ENCODE measurements at regions not wholly inside any gene's neighbourhood (a gene's known extent, or its start where the extent isn't known, plus 50 kb on each side); places are given as distances from the start of the nearest gene placed in this dataset.
"Not testable (repeated sequence)": the region's sequence is repeated elsewhere in the genome, so short reads cannot be mapped to it uniquely, and the experiment has no call there.

DNA sequence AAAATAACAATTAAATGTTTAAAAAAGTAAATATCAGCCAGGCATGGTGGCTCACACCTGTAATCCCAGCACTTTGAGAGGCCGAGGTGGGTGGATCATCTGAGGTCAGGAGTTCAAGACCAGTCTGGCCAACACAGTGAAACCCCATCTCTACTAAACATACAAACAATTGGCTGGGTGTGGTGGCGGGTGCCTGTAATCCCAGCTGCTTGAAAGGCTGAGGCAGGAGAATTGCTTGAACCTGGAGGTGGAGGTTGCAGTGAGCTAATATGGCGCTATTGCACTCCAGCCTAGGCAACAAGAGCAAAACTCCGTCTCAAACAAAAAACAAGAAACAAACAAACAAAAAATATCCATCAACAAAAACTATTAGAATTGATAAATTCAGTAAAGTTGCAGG, 77.5 kb downstream of the SNX5 start:
- H3K27ac ChIP-seq; H3K36me3 ChIP-seq; intact Hi-C loops (cut with DNase I); H3K4me3 ChIP-seq; H3K4me1 ChIP-seq; DNase-seq; H3K9me3 ChIP-seq; ATAC-seq; FAIRE-seq; H3K27me3 ChIP-seq: not testable (repeated sequence)
- 92 to 93% methylated on average over 4 of the region's 4 CpGs for WGBS, 2 donors

GRCh38 chr20:17890330-17890729, 78.3 kb downstream of the SNX5 start:
- intact Hi-C loops (cut with DNase I) = no loop called here
- TF ChIP-seq, protein P1, sequence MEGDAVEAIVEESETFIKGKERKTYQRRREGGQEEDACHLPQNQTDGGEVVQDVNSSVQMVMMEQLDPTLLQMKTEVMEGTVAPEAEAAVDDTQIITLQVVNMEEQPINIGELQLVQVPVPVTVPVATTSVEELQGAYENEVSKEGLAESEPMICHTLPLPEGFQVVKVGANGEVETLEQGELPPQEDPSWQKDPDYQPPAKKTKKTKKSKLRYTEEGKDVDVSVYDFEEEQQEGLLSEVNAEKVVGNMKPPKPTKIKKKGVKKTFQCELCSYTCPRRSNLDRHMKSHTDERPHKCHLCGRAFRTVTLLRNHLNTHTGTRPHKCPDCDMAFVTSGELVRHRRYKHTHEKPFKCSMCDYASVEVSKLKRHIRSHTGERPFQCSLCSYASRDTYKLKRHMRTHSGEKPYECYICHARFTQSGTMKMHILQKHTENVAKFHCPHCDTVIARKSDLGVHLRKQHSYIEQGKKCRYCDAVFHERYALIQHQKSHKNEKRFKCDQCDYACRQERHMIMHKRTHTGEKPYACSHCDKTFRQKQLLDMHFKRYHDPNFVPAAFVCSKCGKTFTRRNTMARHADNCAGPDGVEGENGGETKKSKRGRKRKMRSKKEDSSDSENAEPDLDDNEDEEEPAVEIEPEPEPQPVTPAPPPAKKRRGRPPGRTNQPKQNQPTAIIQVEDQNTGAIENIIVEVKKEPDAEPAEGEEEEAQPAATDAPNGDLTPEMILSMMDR (IDR thresholded peaks at IDR 0.05) = no peak
- ATAC-seq (no peak), DNase-seq (no peak), FAIRE-seq (no peak)
- H3K27ac ChIP-seq = no peak overlapping the region
- 92 to 94% methylated on average over 3 of the region's 3 CpGs for WGBS, 2 donors
- H3K4me3 ChIP-seq = no peak overlapping the region
- no peaks in the 10 kb centered on the region for H3K27me3 ChIP-seq
- H3K36me3 ChIP-seq = no peaks in the 10 kb centered on the region
- H3K9me3 ChIP-seq = no peaks in the 10 kb centered on the region
- H3K4me1 ChIP-seq = no peaks in the 10 kb centered on the region

DNA sequence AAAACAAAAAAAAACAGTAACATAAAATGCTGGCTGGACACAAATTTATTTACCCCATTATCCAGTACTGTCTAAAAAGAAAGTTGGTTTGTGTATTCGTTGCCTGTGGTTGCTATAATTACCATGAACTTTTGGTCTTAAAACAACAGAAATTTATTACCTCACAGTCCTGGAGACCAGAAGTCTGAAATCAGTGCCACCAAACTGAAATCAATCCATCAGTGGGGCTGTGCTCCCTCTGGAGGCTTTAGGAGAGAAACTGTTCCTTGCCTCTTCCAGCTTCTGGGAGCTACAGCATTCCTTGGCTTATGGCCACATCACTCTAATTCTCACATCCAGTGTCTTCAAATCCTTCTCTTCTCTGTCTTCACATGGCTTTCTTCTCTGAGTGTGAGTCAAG, 79.4 kb downstream of the SNX5 start:
- intact Hi-C loops (cut with DNase I) = loop anchor here in 1 of 3 donors (10.0 kb wide), 1 partner anchor 204 kb away; the partner anchor contains the start of gene RRBP1
- H3K27me3 ChIP-seq = no peaks in the 10 kb centered on the region
- no peaks in the 10 kb centered on the region for H3K4me1 ChIP-seq
- no peak for FAIRE-seq
- 70 to 87% methylated on average over 1 of the region's 1 CpG for WGBS, 2 donors
- H3K27ac ChIP-seq = no peak overlapping the region
- ATAC-seq = peak in 2 of 4 donors; percentile 44 to 57
- no peak overlapping the region for H3K4me3 ChIP-seq
- no peaks in the 10 kb centered on the region for H3K9me3 ChIP-seq
- TF ChIP-seq, protein P1 (IDR thresholded peaks at IDR 0.05) = no peak
- DNase-seq = no peak
- no peaks in the 10 kb centered on the region for H3K36me3 ChIP-seq

- Histone ChIP-seq H3K4me1 (no peaks in the 10 kb centered on the region), H3K27me3 (no peaks in the 10 kb centered on the region), H3K27ac (no peak overlapping the region), H3K36me3 (no peaks in the 10 kb centered on the region), H3K4me3 (no peak overlapping the region), H3K9me3 (no peaks in the 10 kb centered on the region)
- TF ChIP-seq, protein P1 (IDR thresholded peaks at IDR 0.05) = no peak
- DNase-seq (no peak), ATAC-seq (no peak), FAIRE-seq (no peak)
- WGBS, 2 donors = 68 to 75% methylated on average over 9 of the region's 9 CpGs
- intact Hi-C loops (cut with DNase I) = loop anchor here in 1 of 3 donors (10.0 kb wide), 1 partner anchor 203 kb away; the partner anchor contains the start of gene RRBP1
Measured at GRCh38 chr20:17888044-17888443, 80.5 kb downstream of the SNX5 start.

DNA sequence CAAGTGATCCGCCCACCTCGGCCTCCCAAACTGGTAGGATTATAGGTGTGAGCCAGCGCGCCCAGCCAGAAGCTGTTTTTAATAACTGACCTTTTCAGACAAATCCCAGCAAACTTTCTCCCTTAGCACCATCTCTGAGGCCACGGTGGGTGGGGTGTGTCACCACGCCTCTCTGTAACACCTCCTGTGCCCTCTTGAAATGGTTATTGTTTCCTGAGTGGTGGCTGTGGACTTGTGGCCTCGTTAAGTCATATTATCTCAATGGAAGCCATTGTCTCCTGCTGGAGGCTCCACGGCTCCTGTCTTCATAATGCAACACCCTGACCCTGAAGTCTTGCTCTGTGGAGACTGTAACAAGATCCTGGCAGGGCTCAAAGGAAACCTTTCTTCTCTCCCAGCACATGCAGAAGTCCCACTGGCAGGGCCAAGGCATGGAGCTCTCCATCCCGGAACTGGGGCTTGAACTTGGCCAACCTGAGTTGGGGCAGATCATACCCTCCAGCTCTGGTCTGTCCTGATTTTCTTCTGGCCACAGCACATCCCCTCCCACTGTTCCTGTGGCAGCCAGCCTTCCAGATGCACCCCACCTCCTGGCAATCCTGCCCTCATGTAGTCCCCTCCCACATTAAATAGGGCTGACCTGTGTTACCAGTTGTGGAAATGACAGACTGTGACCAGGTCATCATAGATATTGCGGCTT, 81.1 kb downstream of the SNX5 start:
- no peak for ATAC-seq
- 85 to 92% methylated on average over 10 of the region's 10 CpGs for WGBS, 2 donors
- FAIRE-seq = no peak
- Histone ChIP-seq H3K27ac (no peak overlapping the region), H3K36me3 (no peaks in the 10 kb centered on the region), H3K4me1 (no peaks in the 10 kb centered on the region), H3K27me3 (no peaks in the 10 kb centered on the region), H3K4me3 (no peak overlapping the region), H3K9me3 (no peaks in the 10 kb centered on the region)
- TF ChIP-seq, protein P1 (IDR thresholded peaks at IDR 0.05) = no peak
- intact Hi-C loops (cut with DNase I) = loop anchor here in 1 of 3 donors (10.0 kb wide), 1 partner anchor 203 kb away; the partner anchor contains the start of gene RRBP1
- no peak for DNase-seq

Measured in pancreas (tissue), 10 donors.